Panc1 (cell line): ENCODE measurements at regions not wholly inside any gene's neighbourhood (a gene's known extent, or its start where the extent isn't known, plus 50 kb on each side); places are given as distances from the start of the nearest gene placed in this dataset.
"Not testable (repeated sequence)": the region's sequence is repeated elsewhere in the genome, so short reads cannot be mapped to it uniquely, and the experiment has no call there.

Experiments
- ATAC-seq: fragments of 200-7000 bp; cut with Tn5 transposase; 2 replicates; pipeline ENCODE4 v1.9.1; 2020; ENCODE audit warnings: mild to moderate bottlenecking, moderate library complexity
- BruUV-seq: library from RNA; stranded (reverse); fragments of 400-500 nt; replicated peaks from 2 replicates; lab custom pipeline; 2021; lab: Mats Ljungman, UMichigan
- CTCF ChIA-PET: fragments of 300-600 bp; sonication (Branson Sonifier 250); formaldehyde crosslinking; loops from one replicate; lab custom pipeline; 2022; ENCODE audit warnings: antibody characterized with exemption; lab: Charles Lee
- POLR2A ChIA-PET: fragments of 300-600 bp; sonication (Branson Sonifier 250); formaldehyde crosslinking; loops from one replicate; lab custom pipeline; 2022; ENCODE audit warnings: antibody characterized with exemption; lab: Charles Lee
- DNase-seq: peaks from one replicate; pipeline ENCODE4 v3.0.0-alpha.2; 2010; ENCODE audit warnings: low read depth, low spot score
- H3K27ac ChIP-seq: 2 replicates; pipeline ENCODE4 v1.5.1; 2011; ENCODE audit warnings: mild to moderate bottlenecking, low read length, inconsistent platforms
- H3K27me3 ChIP-seq: fragments of 200-500 bp; sonication (Bioruptor generic); 2 replicates; pipeline ENCODE4 v1.6.0; 2014; ENCODE audit warnings: low read length, inconsistent platforms; ENCODE audit not compliant: control insufficient read depth, insufficient read depth
- H3K36me3 ChIP-seq: fragments of 200-500 bp; sonication (Bioruptor generic); 2 replicates; pipeline ENCODE4 v1.5.1; 2014; ENCODE audit warnings: inconsistent platforms, mild to moderate bottlenecking, low read length, moderate library complexity; ENCODE audit not compliant: control insufficient read depth, insufficient read depth
- H3K4me1 ChIP-seq: 2 replicates; pipeline ENCODE4 v1.5.1; 2011; ENCODE audit warnings: inconsistent platforms, mild to moderate bottlenecking, low read length, moderate library complexity; ENCODE audit not compliant: control insufficient read depth, insufficient read depth
- H3K4me3 ChIP-seq, 2 experiments: 2 replicates each; pipeline ENCODE4 v1.5.1; 2011 to 2012; ENCODE audit warnings: low read depth in 2 of 2, low read length in 2 of 2, mild to moderate bottlenecking in 2 of 2, inconsistent platforms in 1 of 2, moderate library complexity in 1 of 2
- H3K9me3 ChIP-seq: fragments of 200-500 bp; sonication (Bioruptor generic); 2 replicates; pipeline ENCODE4 v1.5.1; 2014; ENCODE audit warnings: low read depth, mild to moderate bottlenecking, inconsistent platforms, low read length, moderate library complexity; ENCODE audit not compliant: control insufficient read depth, insufficient read depth
- CTCF ChIP-seq: fragments of 450-650 bp; IDR thresholded peaks from 2 replicates; pipeline ENCODE4 v1.5.1; 2017; ENCODE audit warnings: mild to moderate bottlenecking
- in situ Hi-C: cut with HindIII; loops from 2 replicates; pipeline ENCODE4 v1.10.0; 2016; ENCODE audit warnings: low sequenced_read_pairs, low pct_unique_long_range_greater_than_20kb
- intact Hi-C: fragments of 100-400 bp; cut with micrococcal nuclease; formaldehyde crosslinking; loops from one replicate; pipeline ENCODE4 v1.10.0; 2022; ENCODE audit not compliant: unreplicated experiment

- in situ Hi-C loops, intact Hi-C loops, H3K27me3 ChIP-seq, H3K36me3 ChIP-seq, DNase-seq, H3K4me3 ChIP-seq, CTCF ChIA-PET, POLR2A ChIA-PET, H3K9me3 ChIP-seq, ATAC-seq, H3K4me1 ChIP-seq, BruUV-seq, H3K27ac ChIP-seq: not testable (repeated sequence)
Measured at GRCh38 chr2:89027536-89027935, 336.1 kb downstream of the RPIA start.

DNA sequence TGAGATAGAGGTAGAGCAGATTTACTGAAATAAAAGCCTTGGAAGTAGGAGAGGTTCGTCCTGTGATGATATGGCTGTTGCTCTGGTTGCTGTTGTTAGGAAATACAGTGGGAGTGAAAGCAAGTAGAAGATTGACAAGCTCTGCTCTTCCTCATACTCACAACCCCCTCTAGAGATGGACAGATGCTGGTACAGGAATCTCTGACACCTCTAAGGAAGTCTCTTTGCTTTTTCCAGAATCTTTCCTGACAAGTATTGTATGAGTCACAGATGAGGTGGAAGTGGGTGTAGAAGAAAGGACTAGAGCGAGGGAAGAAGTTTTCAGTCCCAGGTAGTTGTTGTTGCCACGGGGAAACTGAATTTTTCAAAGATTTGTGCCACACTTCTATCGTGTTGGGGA, 337.8 kb downstream of the RPIA start:
- DNase-seq, H3K4me1 ChIP-seq, ATAC-seq, CTCF ChIA-PET, intact Hi-C loops, H3K4me3 ChIP-seq, H3K9me3 ChIP-seq, POLR2A ChIA-PET, in situ Hi-C loops, BruUV-seq, H3K27ac ChIP-seq, H3K36me3 ChIP-seq, H3K27me3 ChIP-seq: not testable (repeated sequence)

DNA sequence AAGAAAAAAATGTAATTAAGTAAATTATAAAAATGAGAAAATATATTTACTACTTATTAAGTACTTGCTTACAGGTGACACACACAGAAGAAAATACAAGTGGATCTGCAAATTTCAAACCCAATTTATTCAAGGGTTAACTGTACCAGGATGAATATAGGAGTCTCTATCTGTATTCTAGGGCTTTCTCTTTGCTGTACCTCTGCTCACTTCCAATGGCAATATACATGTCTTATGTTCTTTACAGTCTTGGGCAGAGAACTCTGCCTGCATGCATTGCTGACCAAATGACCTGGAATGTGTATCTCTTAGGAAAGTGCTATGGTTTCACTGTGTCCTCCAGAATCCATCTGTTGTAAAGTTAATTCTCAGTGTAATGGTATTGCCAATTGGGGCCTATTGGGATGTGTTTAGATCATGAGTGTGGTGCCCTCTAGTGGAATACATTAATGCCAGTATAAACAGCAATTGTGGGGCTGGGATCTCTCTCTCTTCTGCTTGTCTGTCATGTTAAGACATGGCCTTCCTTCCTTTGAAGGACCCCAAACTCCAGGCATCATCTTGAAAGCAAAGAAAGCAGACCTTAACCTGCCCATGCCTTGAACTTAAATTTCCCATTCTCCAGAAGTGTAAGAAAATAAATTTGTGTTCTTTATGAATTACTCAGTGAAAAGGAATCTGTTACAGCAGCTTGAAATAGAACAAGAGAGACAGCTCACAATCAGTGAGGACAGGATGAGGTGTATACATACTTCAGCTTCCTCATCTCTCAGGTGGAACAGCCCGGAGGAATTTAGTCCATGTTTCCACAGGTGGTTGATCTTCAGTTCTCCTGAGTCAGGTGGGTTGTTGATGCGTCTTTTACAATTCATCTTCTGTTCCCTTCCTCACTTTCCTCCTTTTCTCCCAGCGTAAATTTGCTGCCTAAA, 356.9 kb downstream of the RPIA start:
- BruUV-seq, POLR2A ChIA-PET: not testable (repeated sequence)

GRCh38 chr2:89058616-89059015, 367.1 kb downstream of the RPIA start:
- intact Hi-C loops, H3K27ac ChIP-seq, H3K36me3 ChIP-seq, CTCF ChIA-PET, BruUV-seq, H3K9me3 ChIP-seq, H3K4me1 ChIP-seq, H3K27me3 ChIP-seq, H3K4me3 ChIP-seq, ATAC-seq, POLR2A ChIA-PET, in situ Hi-C loops, DNase-seq: not testable (repeated sequence)

More for the DNA sequence above, 356.9 kb downstream of the RPIA start:
- intact Hi-C loops, H3K27me3 ChIP-seq, H3K4me1 ChIP-seq, CTCF ChIA-PET, H3K9me3 ChIP-seq, H3K27ac ChIP-seq, H3K4me3 ChIP-seq, H3K36me3 ChIP-seq, in situ Hi-C loops: not testable (repeated sequence)
- TF ChIP-seq CTCF = peak; percentile 75
- ATAC-seq (peak; percentile 95), DNase-seq (peak; percentile 39)

GRCh38 chr2:89061174-89061573, 369.7 kb downstream of the RPIA start:
- H3K27ac ChIP-seq, intact Hi-C loops, H3K9me3 ChIP-seq, H3K4me3 ChIP-seq, DNase-seq, POLR2A ChIA-PET, CTCF ChIA-PET, BruUV-seq, ATAC-seq, H3K36me3 ChIP-seq, in situ Hi-C loops, H3K4me1 ChIP-seq, H3K27me3 ChIP-seq: not testable (repeated sequence)

DNA sequence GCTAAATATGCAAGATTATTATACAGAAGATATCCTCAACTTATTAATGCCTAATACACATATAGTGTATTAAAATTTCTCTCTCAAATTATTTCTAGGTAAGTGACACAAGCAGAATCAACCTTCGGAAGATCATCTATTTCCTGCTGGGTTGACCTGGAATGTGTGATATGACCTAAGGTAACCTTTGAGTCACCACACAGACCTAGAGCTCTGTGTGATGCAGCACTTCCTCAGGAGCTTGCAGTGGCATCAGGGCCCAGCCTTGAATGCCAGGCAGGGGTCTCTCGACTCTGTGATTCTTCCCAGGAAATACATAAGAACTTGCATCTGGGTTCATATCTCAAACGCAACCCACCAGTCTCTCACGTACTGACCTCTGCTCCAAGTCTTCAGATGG, 385.3 kb downstream of the RPIA start:
- ATAC-seq, H3K27me3 ChIP-seq, intact Hi-C loops, H3K4me1 ChIP-seq, in situ Hi-C loops, H3K4me3 ChIP-seq, CTCF ChIA-PET, POLR2A ChIA-PET, H3K36me3 ChIP-seq, BruUV-seq, H3K27ac ChIP-seq, H3K9me3 ChIP-seq, DNase-seq: not testable (repeated sequence)

DNA sequence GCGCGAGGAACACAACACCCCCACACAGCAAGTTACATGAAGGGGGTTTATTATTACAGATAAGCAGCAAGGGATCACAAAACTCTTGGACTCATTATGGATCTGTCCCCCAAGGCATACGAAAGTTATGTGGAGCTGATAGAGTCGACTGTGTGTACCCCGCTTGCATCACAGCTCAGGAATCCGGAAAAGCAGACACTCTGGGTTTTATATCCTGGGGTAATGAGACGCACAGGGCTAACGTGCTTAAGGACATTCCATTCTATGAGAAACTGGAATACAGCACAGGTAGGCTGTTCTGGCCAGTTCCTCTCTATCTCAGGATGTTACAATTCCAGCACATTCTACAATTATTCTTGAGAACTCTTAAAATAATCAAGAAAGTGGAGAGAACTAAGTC, 401.4 kb downstream of the RPIA start:
- H3K9me3 ChIP-seq = not testable (repeated sequence)

More for the DNA sequence above, 401.4 kb downstream of the RPIA start:
- BruUV-seq, CTCF ChIA-PET, H3K27ac ChIP-seq, intact Hi-C loops, ATAC-seq, POLR2A ChIA-PET, in situ Hi-C loops, H3K4me1 ChIP-seq, H3K27me3 ChIP-seq, H3K36me3 ChIP-seq, DNase-seq, H3K4me3 ChIP-seq: not testable (repeated sequence)
